GM21619 (cell line): ENCODE measurements at regions not wholly inside any gene's neighbourhood (a gene's known extent, or its start where the extent isn't known, plus 50 kb on each side); places are given as distances from the start of the nearest gene placed in this dataset.

Experiments used
- ATAC-seq: cut with Tn5 transposase; IDR thresholded peaks from one replicate; pipeline ENCODE4 v1.9.1; 2021; ENCODE audit not compliant: unreplicated experiment

DNA sequence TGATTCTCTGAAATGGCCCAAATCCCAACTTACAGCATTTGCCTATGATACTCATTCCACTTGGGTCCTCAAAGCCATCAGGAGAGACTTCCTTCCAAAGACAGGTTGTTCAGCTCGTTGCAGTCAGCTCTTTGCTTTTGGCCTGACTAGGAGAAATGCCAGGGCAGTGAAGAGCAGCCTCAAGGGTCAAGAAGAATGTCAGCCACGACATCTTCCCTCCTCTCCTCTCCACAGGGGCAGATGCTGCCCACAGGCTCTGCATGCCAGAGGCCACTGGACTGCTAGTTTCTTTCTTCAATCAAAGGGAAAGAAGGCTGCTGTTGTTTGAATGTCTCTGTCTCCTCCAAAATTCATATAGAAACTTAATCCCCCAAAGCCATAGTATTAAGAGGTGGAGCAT lies 201.7 kb upstream of the PFN2 start:
- no peak for ATAC-seq

GRCh38 chr3:150170852-150171520 lies 200.3 kb upstream of the PFN2 start:
- no peak for ATAC-seq

- ATAC-seq = no peak
These were observed 198.7 kb upstream of the PFN2 start for GRCh38 chr3:150169330-150169940.

- ATAC-seq = no peak
These were observed 198.0 kb upstream of the PFN2 start for GRCh38 chr3:150168698-150169097.

DNA sequence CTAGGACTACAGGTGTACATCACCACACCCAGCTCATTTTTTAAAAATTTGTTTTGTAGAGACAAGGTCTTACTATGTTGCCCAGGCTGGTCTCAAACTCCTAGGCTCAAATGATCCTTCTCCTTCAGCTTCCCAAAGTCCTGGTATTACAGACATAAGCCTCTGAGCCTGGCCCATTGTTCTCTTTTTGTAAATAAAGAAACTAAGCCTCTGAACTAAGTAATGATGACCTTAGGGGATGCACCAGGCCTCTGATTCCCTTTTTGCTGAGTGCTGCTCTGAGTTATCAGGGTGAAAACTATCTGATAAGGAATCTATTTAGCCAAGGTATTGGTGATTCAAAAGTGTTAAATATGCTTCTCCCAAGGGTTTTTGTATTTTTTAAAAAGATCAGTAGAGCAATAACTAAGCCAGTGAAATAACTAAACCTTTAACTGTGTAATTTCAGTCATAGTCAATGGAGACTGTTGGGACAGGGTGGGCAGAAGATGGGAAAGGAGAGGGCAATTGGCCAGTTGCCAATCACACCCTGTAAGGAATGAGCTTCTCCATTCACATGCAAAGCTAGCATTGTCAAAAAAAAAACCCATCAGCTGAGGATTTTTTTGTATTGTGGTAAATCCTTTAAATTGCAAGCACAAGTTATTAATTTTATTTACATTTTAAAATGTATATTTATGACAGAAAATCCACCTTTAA lies 194.8 kb upstream of the PFN2 start:
- ATAC-seq = no peak

DNA sequence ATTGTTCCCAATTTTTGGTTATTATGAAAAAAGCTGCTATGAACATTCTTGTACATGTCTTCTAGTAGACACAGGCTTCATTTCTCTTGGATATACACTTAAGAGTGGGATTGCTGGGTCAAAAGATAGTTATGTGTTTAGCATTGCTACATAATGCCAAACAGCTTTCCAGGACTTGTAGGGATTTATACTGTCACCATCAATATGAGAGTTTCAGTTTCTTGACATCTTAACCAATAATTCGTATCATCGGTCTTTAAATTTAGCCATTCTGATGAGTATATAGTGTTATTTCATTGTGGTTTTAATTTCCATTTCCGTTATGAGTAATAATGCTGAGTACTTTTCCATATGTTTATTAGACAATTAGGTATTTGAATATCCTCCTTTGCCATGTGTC lies 190.3 kb upstream of the PFN2 start:
- ATAC-seq = no peak

DNA sequence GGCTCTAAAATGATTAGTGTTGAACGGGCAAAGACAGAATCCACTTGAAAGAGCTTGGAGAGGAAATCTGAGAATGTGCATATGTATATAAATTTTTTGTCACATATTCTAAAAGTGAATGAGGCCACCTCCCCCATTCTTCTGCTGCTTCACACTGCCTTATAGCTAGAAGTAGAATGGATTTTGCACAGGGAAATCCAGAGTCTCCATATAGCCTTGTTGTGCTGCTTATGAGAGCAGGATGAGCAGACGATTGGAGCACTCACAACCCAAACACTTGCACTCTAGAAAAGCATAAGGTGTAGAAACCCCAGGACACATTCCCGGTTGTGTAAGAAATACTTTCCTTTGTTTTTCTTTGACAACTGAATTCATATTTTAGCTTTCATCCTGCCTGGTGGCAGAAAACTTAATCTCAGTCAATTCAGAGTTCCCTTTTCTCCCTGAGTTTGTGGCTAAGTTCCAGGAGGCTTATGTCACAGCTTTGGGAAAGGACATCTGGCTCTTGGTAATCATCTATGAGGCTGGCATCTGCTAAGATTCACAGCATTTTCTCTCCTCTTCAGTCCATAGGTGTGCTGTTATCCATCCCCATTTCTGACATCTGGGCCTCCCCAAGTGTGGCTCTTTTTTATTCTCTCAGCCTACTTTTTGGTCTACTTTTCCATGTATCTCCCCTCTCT lies 188.4 kb upstream of the PFN2 start:
- ATAC-seq = no peak

DNA sequence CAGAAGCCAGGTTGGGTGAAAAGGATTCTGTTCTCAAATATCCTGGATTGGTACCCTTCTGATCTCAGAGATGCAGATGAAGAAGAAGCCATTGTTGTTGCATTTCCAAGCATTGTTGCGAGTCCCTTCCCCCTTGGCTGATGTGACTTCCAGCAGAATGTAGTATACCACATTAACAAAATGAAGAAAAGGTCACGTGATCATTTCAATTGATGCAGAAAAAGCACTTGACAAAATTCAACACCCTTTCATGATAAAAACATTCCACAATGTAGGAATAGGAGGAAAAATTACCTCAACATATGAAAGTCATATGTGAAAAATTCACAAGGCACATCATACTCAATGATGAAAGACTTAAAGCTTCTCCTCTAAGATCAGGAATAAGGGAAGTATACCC lies 181.9 kb upstream of the PFN2 start:
- ATAC-seq = no peak

GRCh38 chr3:150150633-150151032 lies 179.9 kb upstream of the PFN2 start:
- no peak for ATAC-seq

- no peak for ATAC-seq
These were observed 179.0 kb upstream of the PFN2 start for GRCh38 chr3:150149651-150150051.

- ATAC-seq = no peak
These were observed 177.5 kb upstream of the PFN2 start for GRCh38 chr3:150148227-150148626.

DNA sequence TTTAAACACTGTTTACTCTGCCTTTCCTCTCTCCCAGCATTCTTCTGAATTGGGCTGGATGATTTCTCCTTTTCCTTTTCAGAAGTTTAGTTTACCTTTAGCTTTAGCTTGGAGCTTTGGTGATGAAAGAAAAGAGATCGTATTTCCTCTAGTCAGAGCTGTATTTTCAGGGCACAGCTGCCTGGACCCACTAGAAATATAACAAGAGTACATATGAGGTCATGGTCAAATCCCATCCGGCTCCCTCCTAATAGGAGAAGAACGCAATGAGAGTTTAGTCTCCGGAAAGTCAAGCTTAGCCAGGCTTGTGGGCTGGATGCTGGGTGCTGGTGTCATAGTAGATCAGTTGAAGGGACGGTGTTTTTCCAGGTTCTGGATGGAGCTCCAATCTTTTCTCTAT lies 177.1 kb upstream of the PFN2 start:
- ATAC-seq = no peak

GRCh38 chr3:150146991-150147761 lies 176.5 kb upstream of the PFN2 start:
- ATAC-seq = peak; percentile 73

DNA sequence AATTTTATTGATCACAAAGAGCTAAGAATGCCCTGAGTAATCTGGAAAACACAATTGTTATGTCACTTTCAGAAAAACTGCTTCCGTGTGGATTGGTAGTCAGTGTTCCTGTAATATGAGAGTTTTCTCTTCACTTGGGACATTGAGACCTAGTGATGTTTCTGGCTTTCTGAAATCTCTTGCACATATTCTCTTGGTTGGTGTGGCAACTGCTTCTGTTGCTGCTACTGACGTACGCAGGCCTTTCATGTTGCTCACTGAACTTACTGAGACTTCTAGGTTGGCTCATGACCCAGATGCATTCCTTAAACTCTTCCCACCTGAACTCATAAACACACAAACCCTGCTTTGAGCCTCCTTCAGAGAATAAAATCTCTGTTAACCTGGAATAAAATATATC lies 175.0 kb upstream of the PFN2 start:
- ATAC-seq = no peak

DNA sequence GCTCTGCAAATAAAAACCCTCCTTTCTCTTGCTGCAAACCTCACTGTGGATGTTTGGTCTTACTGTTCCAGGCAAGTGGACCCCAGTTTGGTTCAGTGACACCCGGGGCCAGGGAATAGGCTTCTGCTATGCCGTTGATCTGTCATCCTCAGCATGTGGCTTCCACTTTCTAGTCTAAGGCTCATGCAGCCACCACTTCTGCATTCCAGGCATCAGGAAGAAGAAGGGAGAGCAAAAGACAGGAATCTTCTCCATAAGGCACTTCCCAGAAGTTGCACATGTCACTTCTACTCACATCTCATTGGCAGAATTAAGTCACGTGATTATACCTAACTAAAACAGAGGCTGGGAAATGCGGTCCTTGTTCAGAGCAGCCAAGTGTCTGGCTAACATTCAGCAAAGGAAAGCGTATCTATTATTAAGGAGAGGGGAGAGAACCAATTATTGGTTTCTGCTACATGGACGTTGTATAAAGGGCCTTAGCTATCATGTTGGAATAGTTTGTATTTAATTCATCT lies 173.6 kb upstream of the PFN2 start:
- no peak for ATAC-seq

DNA sequence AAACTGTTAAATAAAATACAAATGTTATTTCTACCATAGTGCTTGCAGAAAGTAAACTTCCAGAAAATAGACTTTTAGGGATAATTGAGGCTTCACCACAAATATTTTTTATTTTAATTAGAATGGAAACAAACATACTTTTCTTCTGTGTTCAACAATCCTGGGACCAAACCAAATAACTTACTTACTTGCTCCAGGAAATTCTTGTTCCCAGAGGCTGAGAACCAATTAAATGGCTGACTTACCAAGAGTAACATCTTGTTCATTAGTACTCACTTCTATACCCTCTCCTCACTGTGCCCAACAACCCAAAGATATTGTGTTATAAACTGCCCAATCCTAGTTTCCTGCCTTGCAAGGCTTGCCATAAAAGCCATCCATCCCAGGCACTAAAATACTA lies 172.2 kb upstream of the PFN2 start:
- no peak for ATAC-seq

DNA sequence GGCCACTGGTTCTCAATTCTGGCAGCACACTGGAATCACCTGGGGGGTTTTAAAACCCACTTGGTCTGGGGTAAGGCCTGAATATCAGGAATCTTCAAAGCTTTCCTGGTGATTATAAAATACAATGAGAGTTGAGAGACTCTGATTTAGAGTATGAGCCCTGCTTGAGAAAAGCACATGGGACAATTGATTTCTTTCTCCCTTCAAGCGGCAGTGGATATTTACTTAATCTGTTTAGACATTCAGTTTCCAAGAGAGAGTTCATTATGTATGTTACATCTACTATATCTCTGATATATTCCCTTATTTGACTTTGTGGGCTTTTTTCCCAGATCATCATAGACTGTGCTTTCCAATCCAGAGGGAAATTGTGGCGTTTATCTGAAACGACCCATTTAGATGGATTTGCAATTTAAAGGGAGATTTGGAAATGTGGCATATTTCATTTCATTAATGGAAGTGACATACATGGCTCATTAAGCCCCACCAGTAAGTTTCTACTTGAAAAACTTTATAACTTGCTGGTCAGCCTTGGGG lies 171.2 kb upstream of the PFN2 start:
- no peak for ATAC-seq

- no peak for ATAC-seq
These were observed 170.1 kb upstream of the PFN2 start for GRCh38 chr3:150140614-150141321.

DNA sequence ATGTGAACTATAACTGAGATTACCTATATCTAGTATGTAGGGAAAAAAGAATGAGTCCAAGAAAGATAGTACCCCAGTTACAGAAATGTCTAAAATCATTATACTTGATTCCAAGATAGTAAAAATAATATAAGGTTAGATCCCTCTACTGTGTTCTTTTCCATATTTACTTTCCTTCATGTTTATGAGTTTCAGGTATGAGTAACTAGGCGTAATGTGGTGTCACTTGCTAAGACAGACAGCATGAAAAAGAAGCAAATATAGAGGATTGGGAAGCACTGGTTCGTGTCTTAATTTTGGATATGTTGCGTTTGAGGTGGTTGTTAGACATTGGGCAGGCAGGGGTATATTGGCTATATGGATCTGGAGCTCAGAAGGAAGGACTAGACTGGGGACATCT lies 168.1 kb upstream of the PFN2 start:
- no peak for ATAC-seq

GRCh38 chr3:150136242-150136641 lies 165.5 kb upstream of the PFN2 start:
- no peak for ATAC-seq
